Panc1 (cell line): ENCODE measurements at regions not wholly inside any gene's neighbourhood (a gene's known extent, or its start where the extent isn't known, plus 50 kb on each side); places are given as distances from the start of the nearest gene placed in this dataset.

Source experiments
- POLR2AphosphoS5 ChIP-seq: IDR thresholded peaks from 2 replicates; pipeline ENCODE4 v1.6.1; 2012; ENCODE audit warnings: mild to moderate bottlenecking, low read depth, low read length, moderate library complexity
- SIN3A ChIP-seq: IDR thresholded peaks from 2 replicates; pipeline ENCODE4 v1.6.1; 2012; ENCODE audit warnings: low read depth, mild to moderate bottlenecking, low read length, moderate library complexity, borderline replicate concordance; ENCODE audit not compliant: insufficient read depth
- TCF7L2 ChIP-seq: IDR thresholded peaks from 2 replicates; pipeline ENCODE4 v1.6.1; 2011; ENCODE audit warnings: mild to moderate bottlenecking, low read depth, low read length, inconsistent platforms
- TF ChIP-seq, protein P1 (sequence below): fragments of 450-650 bp; IDR thresholded peaks from 2 replicates; pipeline ENCODE4 v1.5.1; 2017; ENCODE audit warnings: mild to moderate bottlenecking

DNA sequence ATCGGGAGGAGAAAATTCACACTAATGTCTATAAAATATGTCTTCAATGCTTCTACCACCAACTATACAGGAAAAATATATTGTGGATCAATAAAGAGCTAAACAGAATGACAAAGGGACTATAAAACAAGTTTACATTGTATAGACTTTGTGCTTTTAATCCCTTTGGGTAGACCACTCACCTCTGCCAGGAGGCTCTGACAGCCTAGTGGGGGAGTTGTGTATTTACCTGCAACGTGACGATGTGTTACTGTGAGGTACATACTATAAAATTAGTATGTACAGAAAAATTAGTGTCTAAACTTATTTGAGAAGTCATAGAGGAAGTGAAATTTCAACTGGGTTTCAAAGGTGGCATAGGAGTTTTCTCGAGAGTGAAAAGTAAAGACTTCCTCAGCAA is 243.3 kb upstream of the REG3G start:
- TF ChIP-seq, protein P1, sequence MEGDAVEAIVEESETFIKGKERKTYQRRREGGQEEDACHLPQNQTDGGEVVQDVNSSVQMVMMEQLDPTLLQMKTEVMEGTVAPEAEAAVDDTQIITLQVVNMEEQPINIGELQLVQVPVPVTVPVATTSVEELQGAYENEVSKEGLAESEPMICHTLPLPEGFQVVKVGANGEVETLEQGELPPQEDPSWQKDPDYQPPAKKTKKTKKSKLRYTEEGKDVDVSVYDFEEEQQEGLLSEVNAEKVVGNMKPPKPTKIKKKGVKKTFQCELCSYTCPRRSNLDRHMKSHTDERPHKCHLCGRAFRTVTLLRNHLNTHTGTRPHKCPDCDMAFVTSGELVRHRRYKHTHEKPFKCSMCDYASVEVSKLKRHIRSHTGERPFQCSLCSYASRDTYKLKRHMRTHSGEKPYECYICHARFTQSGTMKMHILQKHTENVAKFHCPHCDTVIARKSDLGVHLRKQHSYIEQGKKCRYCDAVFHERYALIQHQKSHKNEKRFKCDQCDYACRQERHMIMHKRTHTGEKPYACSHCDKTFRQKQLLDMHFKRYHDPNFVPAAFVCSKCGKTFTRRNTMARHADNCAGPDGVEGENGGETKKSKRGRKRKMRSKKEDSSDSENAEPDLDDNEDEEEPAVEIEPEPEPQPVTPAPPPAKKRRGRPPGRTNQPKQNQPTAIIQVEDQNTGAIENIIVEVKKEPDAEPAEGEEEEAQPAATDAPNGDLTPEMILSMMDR = no peak
- no peak for TF ChIP-seq POLR2AphosphoS5
- TF ChIP-seq TCF7L2 = no peak
- no peak for TF ChIP-seq SIN3A
